HFFc6 (cell line): ENCODE measurements at regions not wholly inside any gene's neighbourhood (a gene's known extent, or its start where the extent isn't known, plus 50 kb on each side); places are given as distances from the start of the nearest gene placed in this dataset. TPM values are rescaled to one million over a fixed set of nuclear protein-coding genes. Genes with fewer than 3 reads are reported as not detected.

Source experiments
- DNase-seq: peaks from one replicate; pipeline ENCODE4 v3.0.0-alpha.2; 2018
- H3K27ac Mint-ChIP-seq: 2 replicates; pipeline ENCODE4 v1.8.0; 2020; ENCODE audit warnings: mild to moderate bottlenecking, mixed read lengths
- H3K27me3 Mint-ChIP-seq: 2 replicates; pipeline ENCODE4 v1.8.0; 2021; ENCODE audit warnings: mild to moderate bottlenecking, moderate library complexity, mixed read lengths; ENCODE audit not compliant: insufficient read depth
- H3K36me3 Mint-ChIP-seq: 2 replicates; pipeline ENCODE4 v1.8.0; 2021; ENCODE audit warnings: low read depth, mixed read lengths
- H3K4me1 Mint-ChIP-seq: 2 replicates; pipeline ENCODE4 v1.8.0; 2020; ENCODE audit warnings: low read depth, mixed read lengths
- H3K4me3 Mint-ChIP-seq: 2 replicates; pipeline ENCODE4 v1.8.0; 2020; ENCODE audit warnings: mild to moderate bottlenecking, moderate library complexity, mixed read lengths
- H3K9me3 Mint-ChIP-seq: 2 replicates; pipeline ENCODE4 v1.8.0; 2020; ENCODE audit warnings: mild to moderate bottlenecking, mixed read lengths
- CTCF ChIP-seq: fragments of 200-600 bp; sonication (generic); IDR thresholded peaks from 2 replicates; pipeline ENCODE4 v1.5.0; 2021; ENCODE audit warnings: antibody characterized with exemption, mild to moderate bottlenecking
- microRNA-seq: library from miRNA; unstranded; fragments of <30 nt; microRNA quantifications from one replicate; pipeline ENCODE4, GENCODE V29; 2019

GRCh38 chr17:77905766-77906165 is 52.7 kb upstream of the TNRC6C start:
- Mint-ChIP-seq H3K27me3 (peaks cover 43% of the 10 kb centered on the region), H3K9me3 (no peaks in the 10 kb centered on the region), H3K36me3 (no peaks in the 10 kb centered on the region), H3K4me3 (no peak overlapping the region), H3K27ac (no peak overlapping the region), H3K4me1 (no peaks in the 10 kb centered on the region)
- no peak for TF ChIP-seq CTCF
- DNase-seq: no peak

GRCh38 chr17:77906377-77906871 is 52.1 kb upstream of the TNRC6C start:
- no peaks in the 10 kb centered on the region for H3K9me3 Mint-ChIP-seq
- TF ChIP-seq CTCF: no peak
- no peak overlapping the region for H3K4me3 Mint-ChIP-seq
- H3K36me3 Mint-ChIP-seq: no peaks in the 10 kb centered on the region
- H3K4me1 Mint-ChIP-seq: no peaks in the 10 kb centered on the region
- no peak for DNase-seq
- peaks cover 38% of the 10 kb centered on the region for H3K27me3 Mint-ChIP-seq
- no peak overlapping the region for H3K27ac Mint-ChIP-seq

- Mint-ChIP-seq H3K4me1 (no peaks in the 10 kb centered on the region), H3K9me3 (no peaks in the 10 kb centered on the region), H3K4me3 (no peak overlapping the region), H3K27me3 (peaks cover 37% of the 10 kb centered on the region), H3K27ac (no peak overlapping the region), H3K36me3 (no peaks in the 10 kb centered on the region)
- DNase-seq: no peak
- TF ChIP-seq CTCF: no peak
These were observed 50.7 kb upstream of the TNRC6C start for GRCh38 chr17:77907497-77908461.

GRCh38 chr17:77908501-77908900 is 50.0 kb upstream of the TNRC6C start:
- Mint-ChIP-seq H3K4me3 (no peak overlapping the region), H3K9me3 (no peaks in the 10 kb centered on the region), H3K4me1 (no peaks in the 10 kb centered on the region), H3K36me3 (no peaks in the 10 kb centered on the region), H3K27ac (no peak overlapping the region), H3K27me3 (peaks cover 30% of the 10 kb centered on the region)
- no peak for TF ChIP-seq CTCF
- DNase-seq: no peak

Small RNA genes lying in the stretch of these regions (microRNA-seq; reads per million reads assigned to microRNA genes)
- not detected for gene MIR4316
